NB4 (cell line): ENCODE measurements at regions not wholly inside any gene's neighbourhood (a gene's known extent, or its start where the extent isn't known, plus 50 kb on each side); places are given as distances from the start of the nearest gene placed in this dataset.

Source experiments
- CTCF ChIP-seq: IDR thresholded peaks from one replicate; pipeline ENCODE4 v1.5.1; 2012; ENCODE audit warnings: low read depth, low read length
- MAX ChIP-seq: IDR thresholded peaks from 2 replicates; pipeline ENCODE4 v1.6.1; 2011; ENCODE audit warnings: low read depth, low read length
- POLR2A ChIP-seq: IDR thresholded peaks from 2 replicates; pipeline ENCODE4 v1.6.1; 2011; ENCODE audit warnings: mild to moderate bottlenecking; ENCODE audit not compliant: insufficient read length; ENCODE audit errors: extremely low read depth

GRCh38 chr6:125415913-125416312, 114.1 kb upstream of the HDDC2 start:
- TF ChIP-seq CTCF (no peak), POLR2A (no peak), MAX (no peak)
